Uterus (tissue), 2 donors: ENCODE measurements at regions not wholly inside any gene's neighbourhood (a gene's known extent, or its start where the extent isn't known, plus 50 kb on each side); places are given as distances from the start of the nearest gene placed in this dataset.

Source experiments
- CTCF ChIP-seq, 4 experiments: fragments of 200-600 bp in 2 of 4; fragments of 450-650 bp in 2 of 4; sonication (generic) in 2 of 4; IDR thresholded peaks; one replicate each; pipeline ENCODE4 v1.5.1; 2016 to 2019; ENCODE audit warnings: antibody characterized with exemption in 4 of 4, mild to moderate bottlenecking in 2 of 4, moderate library complexity in 1 of 4
- POLR2A ChIP-seq, 2 donors: fragments of 450-650 bp; IDR thresholded peaks; one replicate each; pipeline ENCODE4 v1.6.1; 2016; ENCODE audit warnings: antibody characterized with exemption in 2 of 2, mild to moderate bottlenecking in 1 of 2, moderate library complexity in 1 of 2

GRCh38 chr6:147642458-147642857 is 134.0 kb downstream of the SAMD5 start:
- no peak for TF ChIP-seq CTCF (IDR thresholded peaks at IDR 0.05)
- no peak for TF ChIP-seq POLR2A (IDR thresholded peaks at IDR 0.05)
